C4-2B (cell line): ENCODE measurements at regions not wholly inside any gene's neighbourhood (a gene's known extent, or its start where the extent isn't known, plus 50 kb on each side); places are given as distances from the start of the nearest gene placed in this dataset.
"Not testable (repeated sequence)": the region's sequence is repeated elsewhere in the genome, so short reads cannot be mapped to it uniquely, and the experiment has no call there.

Experiments used
- H3K27ac ChIP-seq: fragments of 450-650 bp; 2 replicates; pipeline ENCODE4 v1.5.1; 2017
- CTCF ChIP-seq: fragments of 450-650 bp; conservative IDR thresholded peaks from 2 replicates; pipeline ENCODE4 v1.5.1; 2017; ENCODE audit warnings: mild to moderate bottlenecking
- ZFX ChIP-seq: fragments of 450-650 bp; IDR thresholded peaks from 2 replicates; pipeline ENCODE4 v1.6.1; 2017

- H3K27ac ChIP-seq: no peak overlapping the region
- no peak for TF ChIP-seq CTCF
- TF ChIP-seq ZFX: no peak
Measured at GRCh38 chr2:100708333-100708732, 111.6 kb upstream of the NPAS2 start.

- H3K27ac ChIP-seq: no peak overlapping the region
- TF ChIP-seq ZFX: no peak
Measured at GRCh38 chr2:100713106-100713505, 106.8 kb upstream of the NPAS2 start.

GRCh38 chr2:100714396-100715010 is 105.4 kb upstream of the NPAS2 start:
- not testable (repeated sequence) for H3K27ac ChIP-seq

- H3K27ac ChIP-seq: not testable (repeated sequence)
Measured at GRCh38 chr2:100715861-100716260, 104.1 kb upstream of the NPAS2 start.

- no peak for TF ChIP-seq CTCF
- TF ChIP-seq ZFX: no peak
- no peak overlapping the region for H3K27ac ChIP-seq
Measured at GRCh38 chr2:100716581-100716980, 103.4 kb upstream of the NPAS2 start.

- TF ChIP-seq ZFX: no peak
- TF ChIP-seq CTCF: no peak
- no peak overlapping the region for H3K27ac ChIP-seq
Measured at GRCh38 chr2:100718065-100718629, 101.8 kb upstream of the NPAS2 start.

- TF ChIP-seq ZFX: no peak
- TF ChIP-seq CTCF: no peak
Measured at GRCh38 chr2:100720445-100720844, 99.5 kb upstream of the NPAS2 start.

GRCh38 chr2:100721693-100722092 is 98.2 kb upstream of the NPAS2 start:
- no peak overlapping the region for H3K27ac ChIP-seq
- TF ChIP-seq CTCF (no peak), ZFX (no peak)

More at GRCh38 chr2:100720445-100720844, 99.5 kb upstream of the NPAS2 start:
- H3K27ac ChIP-seq: no peak overlapping the region

GRCh38 chr2:100722125-100722524 is 97.8 kb upstream of the NPAS2 start:
- H3K27ac ChIP-seq: no peak overlapping the region
- TF ChIP-seq CTCF (no peak), ZFX (no peak)
